ENCODE measurements at regions not wholly inside any gene's neighbourhood (a gene's known extent, or its start where the extent isn't known, plus 50 kb on each side); places are given as distances from the start of the nearest gene placed in this dataset.

DNA sequence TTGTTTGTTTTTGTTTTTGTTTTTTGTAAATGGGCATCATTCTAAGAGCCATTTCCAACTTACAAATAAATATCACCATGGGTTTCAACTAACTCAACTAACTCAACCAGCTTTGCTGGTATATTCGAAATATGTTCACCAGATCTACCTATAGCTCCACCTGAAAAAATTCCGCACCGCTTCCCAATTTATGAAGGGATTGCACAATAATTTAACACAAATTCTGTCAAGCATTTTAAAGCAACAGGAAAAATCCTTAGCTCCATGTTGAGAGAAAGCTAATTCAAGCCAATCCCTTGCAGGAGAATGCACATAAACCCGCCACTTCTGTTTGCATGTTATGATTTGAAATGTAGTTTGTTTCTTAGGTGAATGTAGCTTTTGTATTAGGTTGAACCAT lies 417.8 kb downstream of the EFNB2 start:
- DNase-seq, result no peak

DNA sequence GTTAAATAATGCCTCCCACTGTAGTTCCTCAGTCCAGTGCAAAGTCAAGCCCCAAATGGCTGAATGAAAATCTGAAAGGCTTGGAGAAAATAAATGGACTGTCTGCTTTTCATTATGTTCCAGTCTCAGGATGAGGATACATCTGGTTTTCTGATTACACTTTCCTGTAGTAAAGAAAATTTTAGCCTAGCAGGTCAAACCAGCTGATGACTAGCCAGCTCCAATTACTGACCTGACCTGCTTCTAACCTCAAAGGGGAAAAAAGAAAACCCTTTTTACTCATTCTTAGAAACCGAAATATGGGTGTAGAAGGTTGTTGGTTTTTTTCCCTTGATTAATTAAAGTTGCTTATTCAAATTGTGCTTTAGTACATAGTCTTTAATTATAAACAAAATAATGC lies 418.4 kb downstream of the EFNB2 start:
- DNase-seq, result no peak

DNA sequence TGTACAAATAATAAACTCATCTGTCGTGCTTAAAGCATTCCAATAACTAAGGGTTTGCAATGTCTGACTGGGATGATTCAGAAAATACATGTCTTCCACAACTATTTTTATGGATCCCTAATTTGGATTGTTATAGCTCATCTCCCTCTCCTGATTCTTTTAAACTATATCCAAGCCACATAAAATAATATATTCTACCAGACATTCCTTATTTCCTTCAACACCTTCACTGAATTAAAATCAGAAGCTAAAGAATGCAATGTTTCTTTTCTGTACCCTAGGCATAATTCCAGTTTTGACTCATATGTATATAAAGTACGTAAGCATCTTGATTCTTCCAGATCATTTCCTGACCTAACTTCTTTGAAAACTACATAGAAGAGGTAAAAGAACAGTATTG lies 420.4 kb downstream of the EFNB2 start:
- DNase-seq, result no peak

DNA sequence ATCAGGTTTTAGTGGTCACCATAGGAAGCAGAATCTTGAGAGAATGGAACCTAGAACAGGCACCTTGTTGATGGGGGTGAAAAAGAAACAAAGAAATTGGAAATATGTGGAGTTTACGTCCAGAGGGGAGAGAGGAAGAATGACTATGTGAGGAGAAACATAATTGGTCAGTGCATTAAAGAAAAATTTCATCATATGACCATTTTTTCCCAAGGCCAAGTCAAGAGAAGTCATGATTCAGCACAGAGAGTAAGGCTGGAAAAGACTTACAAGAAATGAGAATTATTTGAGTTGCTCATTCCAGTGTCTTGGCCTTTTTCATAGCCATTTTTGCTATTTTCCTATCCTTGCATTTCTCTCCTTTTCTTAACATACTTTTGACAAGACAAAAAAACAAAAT lies 421.7 kb downstream of the EFNB2 start:
- no peak for DNase-seq

DNA sequence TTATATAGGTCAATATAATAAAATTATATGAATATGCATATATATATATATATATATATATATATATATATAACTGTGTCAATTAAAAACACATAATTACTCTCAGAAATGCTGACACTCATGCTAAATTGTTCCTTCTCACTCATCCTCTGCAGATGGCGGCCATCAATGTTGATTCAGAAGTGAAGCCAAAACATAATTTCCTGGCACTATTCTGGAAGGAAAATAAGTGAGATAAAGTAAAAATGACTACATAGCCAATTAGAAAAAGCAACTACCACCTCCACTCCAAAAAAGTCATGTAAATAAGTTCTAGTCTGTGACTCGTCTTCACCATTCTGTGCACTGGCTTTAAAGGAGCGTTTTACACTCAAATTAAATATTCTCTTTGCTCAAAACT lies 423.3 kb downstream of the EFNB2 start:
- DNase-seq, result no peak

DNA sequence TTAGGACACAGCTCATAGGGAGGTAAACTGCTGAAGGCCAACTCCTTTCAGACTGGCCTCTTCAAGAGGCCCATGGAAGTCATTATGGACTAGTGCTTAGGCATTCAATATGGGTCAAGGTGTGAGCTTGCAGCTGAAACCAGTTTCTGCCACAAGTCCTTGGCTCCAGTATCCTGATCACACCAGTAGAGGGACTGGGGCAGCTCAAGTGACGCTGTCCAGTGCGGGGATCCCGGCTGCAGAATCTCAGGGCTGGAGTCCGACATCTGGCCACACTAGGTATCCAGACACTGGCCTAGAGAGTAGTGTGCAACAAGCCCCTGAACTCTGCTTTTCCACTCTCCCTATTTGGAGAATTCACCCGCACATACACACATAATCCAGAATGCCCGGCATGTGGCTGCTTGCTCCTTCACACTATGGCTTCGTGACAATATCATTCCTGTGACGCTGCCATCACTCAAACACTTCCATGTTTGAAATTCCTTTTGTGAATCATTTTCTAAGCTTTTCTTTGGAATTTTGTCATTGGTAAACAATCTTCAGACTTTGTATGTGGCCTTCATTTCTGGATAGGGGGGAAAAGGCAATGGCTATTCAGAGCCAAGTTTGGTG lies 425.1 kb downstream of the EFNB2 start:
- no peak for DNase-seq

DNA sequence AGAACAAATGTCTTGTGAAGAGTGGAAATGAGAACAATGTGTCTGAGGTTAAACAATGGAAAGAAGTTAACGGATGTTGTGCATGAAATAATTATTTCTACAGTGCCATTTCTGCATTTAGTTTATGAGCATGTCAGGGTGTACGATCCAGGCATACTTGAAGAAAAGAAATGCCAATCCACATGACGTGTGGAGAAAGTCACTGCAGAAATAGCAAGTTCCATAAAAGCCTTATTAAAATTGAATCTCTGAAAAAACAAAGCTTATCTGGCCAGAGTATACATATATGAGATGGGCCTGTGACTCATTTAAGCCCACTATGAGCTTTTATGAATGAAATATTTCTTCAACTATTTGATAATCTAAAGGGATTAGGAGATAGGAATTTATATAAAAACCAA lies 426.1 kb downstream of the EFNB2 start:
- no peak for DNase-seq

DNA sequence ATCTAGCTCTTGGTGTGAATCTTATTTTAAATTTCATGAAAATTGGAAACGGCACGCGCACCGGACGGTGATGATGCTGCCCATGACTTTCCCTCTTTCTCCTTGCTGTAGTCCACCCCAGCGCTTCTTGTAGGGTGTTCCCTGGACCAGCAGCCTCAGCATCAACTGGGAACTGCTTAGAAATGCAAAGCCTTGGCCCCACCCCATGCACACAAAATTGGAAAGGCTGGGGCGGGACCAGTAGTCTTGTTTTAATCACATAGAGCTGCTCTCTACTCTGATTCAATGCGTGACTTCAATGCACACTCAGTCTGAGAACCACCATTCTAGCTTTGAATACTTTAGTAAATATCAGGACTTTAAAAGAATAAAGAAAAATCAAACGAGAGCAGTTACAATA lies 427.1 kb downstream of the EFNB2 start:
- DNase-seq, result no peak

DNA sequence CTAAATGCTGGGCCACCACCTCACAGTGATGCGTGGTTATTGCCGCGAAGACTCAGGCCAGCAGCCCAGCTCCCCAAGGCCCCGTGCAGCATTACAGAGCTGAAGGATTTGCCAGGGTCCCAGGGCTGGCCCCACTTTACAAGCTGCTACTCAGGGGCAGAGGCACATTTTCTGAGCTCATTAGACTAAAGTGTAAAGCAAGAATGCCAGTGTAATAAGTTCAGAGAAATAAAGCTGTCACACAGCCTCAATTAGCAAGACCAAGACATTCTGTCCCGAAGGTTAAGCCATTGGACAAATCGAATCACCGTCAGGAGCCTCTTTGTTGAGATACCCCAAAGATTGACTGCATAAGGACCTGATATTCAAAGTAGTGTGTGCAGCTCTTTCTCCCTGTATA lies 428.4 kb downstream of the EFNB2 start:
- DNase-seq, result no peak

DNA sequence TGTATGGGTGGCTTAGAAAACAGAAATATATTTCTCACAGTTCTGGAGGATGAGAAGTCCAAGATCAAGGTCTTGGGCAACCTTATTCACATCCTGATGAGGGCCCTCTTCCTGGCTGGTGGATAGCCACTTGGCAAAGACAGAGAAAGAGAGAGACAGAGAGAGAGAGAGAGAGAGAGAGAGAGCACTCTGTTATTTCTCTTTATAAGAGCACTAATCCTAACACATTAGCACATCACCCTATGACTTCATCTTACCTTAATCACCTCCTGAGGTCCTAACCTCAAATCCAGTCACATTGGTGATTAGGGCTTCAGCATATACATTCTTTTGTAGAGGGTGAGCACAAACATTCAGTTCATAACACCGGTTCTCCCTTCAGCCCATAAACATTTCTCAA lies 430.3 kb downstream of the EFNB2 start:
- DNase-seq, result no peak

DNA sequence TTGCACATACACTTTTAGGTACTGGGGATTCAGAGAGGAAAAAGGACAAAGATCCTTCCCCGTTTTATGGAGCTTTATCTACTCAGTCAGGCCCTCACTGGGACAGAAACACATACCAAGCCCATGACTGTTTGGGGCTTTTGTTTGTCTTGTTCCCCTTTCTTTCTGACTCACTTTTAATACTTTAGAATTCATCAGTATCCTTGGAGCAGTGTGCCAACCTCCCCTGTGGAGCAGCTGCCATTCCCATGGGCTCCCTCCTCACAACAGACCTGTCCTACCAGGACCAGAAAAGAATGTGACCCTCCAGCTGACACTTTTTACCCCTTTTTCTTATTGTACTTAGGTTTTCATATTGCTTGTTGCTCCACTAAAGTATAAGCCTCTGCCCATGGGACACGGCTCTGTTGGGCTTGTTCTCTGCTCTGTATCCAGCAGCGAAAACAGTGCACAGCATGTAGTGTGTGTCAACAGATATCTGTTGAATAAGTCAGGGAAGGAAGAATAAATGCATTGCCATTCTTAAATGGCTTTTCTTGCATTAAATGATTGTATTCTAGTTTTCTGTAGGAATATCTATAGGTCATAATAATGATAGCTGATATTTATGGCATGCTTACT lies 431.1 kb downstream of the EFNB2 start:
- DNase-seq, result no peak

DNA sequence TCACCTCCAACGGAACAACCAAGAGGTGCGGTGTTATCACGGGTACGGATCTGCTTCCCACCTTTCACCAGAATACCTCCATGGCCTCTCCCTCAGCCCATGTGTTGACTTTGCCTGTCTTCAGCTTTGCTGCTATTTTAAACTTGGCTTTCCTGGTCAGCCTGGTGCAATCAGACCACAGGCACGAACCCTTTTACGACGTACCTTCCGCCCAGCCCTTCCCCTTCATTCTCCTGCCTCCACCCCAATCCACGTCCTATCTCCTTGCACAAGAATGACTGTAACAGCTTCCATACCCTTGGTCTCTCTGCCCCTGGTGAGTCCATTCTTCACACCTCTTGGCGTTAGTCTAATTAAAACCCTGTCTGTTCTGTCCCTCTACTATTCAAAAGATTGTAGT lies 431.7 kb downstream of the EFNB2 start:
- no peak for DNase-seq

DNA sequence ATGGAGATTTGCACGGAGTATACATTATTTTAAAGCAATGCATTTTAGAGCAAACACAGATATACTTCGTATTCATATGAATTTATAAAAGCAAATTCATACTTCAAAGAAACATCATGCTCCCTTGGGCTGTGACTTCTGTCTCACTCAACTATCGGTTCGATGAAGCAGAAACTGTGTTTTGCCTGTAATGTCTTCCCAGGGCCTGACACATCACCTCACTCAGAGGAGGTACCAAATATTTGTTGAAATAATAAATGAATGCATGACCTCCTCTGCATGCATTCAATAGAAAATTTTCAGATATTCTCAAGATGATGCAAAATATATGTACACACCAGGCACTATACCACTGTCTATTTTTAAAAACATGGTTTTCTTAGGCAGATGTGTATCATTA lies 432.7 kb downstream of the EFNB2 start:
- no peak for DNase-seq

DNA sequence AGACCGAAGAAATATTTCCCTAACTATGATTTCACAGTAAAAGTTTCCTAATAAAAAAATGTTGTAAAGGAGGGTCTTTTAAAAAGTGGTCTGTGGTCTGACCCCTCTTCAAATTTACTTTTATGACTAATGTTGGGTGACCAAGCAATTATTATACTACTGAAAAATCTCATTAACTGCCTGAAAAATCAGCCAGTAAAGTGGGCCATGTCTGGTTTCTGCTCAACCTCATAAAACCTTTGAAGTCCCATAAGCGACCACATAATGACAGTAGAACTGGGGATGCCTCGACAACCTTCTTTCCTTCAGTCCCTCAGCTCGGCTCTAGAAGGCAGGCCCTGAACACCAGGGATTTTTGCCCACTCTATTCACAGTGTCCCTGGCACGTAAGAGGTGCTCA lies 434.3 kb downstream of the EFNB2 start:
- DNase-seq, result no peak

DNA sequence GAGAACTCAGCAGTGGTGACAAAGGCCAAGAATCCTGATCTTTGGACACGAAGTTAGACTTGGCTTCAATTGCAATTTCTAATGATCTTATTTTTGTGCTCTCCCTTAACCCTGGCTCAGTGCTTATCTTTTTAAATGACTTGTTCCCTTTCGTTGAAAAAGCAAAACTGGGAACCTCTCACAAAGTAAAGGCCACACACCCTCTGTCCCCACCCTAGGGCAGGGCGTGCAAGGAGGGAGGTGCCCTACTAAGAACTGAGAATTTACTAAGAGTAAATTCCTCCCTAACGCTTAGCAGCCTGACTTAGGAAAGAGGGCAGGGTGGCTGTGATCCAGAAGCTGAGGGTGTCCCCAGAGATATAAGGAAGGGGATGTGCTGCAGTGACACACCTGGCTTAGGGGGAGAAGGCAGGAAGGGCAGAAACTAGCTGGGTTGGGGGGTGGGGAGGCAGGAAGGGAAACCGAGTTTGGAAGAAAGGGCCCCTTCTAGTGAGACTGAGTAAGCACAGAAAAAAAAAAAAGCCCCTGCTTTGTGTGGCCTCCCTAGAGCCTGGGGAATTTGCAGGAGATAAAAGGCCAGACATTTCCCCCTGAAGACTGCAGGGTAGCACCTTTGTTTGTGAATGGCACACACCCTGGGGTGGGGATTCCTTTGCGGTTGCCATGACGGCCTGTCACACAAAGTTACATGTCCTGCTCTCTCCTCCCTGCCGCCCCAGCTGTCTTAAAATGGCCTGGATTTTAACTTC lies 435.1 kb downstream of the EFNB2 start:
- no peak for DNase-seq

DNA sequence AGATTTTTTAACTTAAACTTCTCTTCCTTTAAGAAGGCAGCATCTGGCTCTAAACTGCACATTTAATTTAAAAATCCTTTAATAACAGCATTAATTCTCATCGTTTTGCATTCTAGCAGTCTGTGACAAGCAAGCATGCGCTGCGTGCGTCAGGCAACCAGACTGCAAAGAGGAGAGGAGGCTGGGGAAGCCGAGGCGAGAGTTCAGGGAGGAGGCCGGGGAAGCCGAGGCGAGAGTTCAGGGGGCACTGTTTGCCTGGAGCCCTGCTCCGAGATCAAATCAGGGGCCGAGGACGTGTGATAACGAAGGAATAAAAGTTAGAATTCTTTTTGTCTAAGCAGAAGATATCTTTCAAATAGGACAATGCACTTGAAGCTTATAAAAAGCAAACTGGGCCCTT lies 435.7 kb downstream of the EFNB2 start:
- DNase-seq, result no peak

DNA sequence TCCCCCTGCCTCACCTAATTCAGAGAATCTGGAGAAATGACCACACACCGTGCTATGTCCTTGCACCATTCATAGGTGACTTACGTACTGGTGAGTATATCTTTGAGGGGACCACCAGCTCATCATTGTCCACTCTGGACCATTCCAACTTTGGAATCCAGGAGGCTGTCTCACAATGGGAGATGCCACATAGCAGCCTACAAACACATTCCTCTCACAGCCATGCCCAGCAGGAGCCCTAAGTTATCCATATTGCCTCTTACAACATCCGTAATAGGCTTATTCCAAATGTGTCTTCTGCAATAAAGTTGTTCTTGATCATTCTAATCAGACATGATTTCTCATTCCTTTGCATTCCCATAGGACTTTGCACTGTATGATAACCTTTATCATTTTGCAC lies 436.7 kb downstream of the EFNB2 start:
- no peak for DNase-seq

DNA sequence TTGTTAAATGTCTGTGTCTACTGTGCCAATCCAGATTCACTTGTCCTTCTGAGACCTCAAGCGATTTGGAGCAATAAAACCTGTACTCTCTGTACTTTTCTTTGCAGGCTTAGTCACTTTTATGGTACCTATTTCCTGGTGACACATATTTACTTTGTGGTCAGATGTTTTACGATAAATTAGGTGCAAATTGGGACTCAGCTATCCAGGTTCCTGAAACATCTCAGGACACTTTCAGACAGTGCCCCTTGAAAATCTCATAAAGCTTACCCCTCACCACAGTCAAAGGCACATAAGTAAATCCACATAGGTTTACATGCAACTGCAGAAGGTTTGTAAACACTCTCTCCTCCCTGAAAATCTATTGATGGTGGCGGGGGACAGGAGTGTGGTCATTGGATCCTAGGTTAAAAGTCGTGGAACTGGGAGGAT lies 438.8 kb downstream of the EFNB2 start:
- DNase-seq, result no peak

DNA sequence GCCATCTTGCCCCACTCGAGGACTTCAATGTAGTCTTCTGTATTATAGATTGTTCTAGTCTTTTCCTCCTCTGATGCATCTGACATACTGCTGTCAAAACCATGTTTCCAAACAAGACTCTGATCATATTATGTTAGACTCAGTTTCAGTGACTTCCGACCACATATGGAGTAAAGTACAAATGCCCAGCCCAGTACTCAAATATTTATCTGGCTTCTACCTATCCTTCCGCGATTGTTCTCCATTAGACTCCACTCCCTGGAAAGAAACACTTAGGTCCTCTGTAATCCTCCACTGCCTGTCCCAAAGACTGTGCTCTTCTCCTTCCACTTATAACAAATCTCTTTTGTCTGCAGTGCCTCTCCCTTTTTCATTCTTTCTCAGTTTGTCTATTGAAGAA lies 439.5 kb downstream of the EFNB2 start:
- DNase-seq, result no peak

DNA sequence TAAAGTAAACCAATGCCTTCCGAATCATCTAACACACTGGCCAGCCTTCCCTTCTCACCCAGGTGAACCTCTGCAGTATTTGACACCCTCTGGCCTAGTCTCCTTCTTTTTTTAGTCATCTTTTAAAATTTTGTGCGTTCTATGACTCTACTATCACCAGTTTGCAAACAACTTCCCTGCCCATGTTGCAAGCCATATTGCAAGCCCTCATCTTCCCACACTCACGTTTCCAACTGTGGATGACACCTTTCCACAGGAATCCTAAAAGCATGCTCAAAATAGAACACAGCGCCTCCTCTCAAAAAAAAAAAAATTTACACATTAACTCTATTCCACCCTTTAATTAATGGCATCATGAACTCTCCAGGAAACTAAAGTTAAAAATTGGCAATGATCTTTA lies 440.1 kb downstream of the EFNB2 start:
- no peak for DNase-seq

DNA sequence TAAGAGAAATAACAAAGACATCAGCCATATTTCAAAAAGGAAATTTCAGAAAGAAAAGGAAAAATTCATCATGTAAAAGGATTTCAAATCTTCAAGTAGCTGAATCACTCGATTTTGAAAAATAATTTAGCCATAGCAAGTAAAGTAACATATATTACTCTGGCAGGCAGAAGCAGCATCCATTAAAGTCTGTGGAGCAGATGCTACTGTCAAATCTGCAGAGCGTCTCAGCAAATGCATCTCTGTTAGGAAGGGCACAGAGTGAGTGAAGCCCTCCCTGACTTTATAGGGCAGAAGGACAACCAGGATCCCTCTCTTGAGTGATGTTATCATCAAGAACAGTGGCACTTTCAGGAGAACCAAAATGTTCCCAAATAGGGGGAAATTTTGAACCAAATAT lies 445.5 kb downstream of the EFNB2 start:
- no peak for DNase-seq

DNA sequence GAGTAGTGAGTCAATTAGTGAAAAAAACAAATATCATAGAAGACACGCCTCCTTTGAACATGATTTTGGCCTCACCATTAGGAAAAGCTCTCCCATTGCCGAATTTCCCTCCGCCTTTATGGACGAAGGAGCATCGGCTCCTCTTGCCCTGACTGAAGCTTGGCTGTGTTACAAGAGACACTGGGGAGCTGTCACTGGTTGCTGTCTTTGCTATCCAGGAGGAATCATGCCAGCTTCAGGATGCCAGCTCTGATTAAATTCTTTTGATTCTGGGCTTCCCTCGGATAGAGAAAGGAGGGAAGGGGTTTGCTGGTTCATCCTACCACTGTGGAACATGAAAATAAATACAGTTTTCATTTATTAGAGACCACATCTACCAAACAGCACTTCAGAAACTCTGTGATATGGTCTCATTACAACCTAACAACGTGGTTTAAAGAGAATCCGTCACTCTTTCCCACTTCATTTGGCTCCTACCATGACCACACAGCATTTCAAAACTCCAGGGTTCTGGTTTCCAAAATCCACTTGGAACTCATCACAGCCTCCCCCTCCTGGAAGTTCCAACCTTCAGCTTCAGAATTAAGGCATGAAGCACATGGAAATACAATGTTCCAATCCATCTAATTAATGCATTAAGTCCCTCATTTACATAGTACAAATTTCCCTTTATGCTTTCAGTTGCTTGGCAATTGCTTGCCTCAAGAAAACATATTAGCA lies 446.0 kb downstream of the EFNB2 start:
- DNase-seq, result no peak

DNA sequence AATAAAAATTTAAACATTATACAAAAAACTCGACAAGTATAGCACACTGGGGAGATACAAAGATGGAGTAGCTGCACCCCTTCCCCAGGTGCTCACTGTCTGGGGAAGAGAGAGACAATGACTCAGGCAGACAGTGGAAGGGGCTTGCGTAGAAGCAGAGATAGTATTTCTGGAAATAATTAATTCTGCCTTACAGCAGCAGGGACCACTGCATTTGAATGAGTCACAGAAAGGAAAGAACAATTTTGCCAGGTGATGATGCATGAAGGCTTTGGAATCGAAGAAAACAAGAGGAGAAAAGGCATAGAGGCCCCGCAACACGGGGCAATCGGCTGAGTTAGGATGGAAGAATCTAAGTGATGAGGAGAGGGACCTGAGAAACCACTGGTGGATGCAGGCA lies 447.4 kb downstream of the EFNB2 start:
- no peak for DNase-seq

DNA sequence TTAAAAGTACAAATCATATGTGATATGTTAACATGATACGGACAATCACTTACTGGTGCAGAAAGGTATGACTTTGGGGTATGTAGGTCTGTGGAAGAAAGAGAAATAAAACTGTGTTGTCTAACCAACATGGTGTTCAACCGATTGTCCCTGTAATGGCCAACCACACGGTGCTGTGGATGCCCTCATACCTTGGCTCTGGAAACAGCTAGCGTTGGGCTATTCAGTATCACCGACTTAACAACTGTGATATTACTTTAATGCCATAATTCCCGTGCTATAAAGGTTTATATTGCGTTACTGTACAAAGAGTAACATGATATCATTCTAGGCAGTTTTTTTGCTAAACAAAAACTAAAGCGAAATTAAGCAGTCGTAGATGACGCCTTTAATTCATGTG lies 448.3 kb downstream of the EFNB2 start:
- no peak for DNase-seq

Measured in NCI-H2029 (cell line).